HG03103 (cell line): ENCODE measurements at regions not wholly inside any gene's neighbourhood (a gene's known extent, or its start where the extent isn't known, plus 50 kb on each side); places are given as distances from the start of the nearest gene placed in this dataset.
"Not testable (repeated sequence)": the region's sequence is repeated elsewhere in the genome, so short reads cannot be mapped to it uniquely, and the experiment has no call there.

ENCODE experiments used
- ATAC-seq: cut with Tn5 transposase; IDR thresholded peaks from one replicate; pipeline ENCODE4 v1.9.1; 2021; ENCODE audit warnings: low read depth; ENCODE audit not compliant: unreplicated experiment

DNA sequence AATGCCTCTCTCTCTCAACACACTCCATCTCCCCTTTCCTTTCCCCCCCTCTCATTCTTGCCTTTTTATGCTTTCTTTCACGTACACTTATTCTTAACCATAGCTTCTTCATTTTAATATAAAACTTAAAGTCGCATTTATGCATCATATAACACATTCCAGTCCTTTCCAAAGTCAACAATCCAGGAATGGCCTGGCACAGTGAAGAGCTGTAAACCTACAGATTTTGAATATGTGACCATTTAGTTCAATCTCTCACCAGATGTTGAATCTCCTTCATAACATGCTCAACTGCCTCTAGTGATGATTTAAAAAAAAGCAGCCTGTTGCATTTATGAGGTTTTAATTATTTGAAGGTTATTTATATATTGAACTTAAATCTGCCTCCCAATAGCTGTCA lies 186.2 kb upstream of the GRAMD2B start:
- ATAC-seq, result no peak

- no peak for ATAC-seq
Observed at GRCh38 chr5:126248611-126249010, 174.6 kb upstream of the GRAMD2B start.

GRCh38 chr5:126251024-126251423 lies 172.2 kb upstream of the GRAMD2B start:
- no peak for ATAC-seq

DNA sequence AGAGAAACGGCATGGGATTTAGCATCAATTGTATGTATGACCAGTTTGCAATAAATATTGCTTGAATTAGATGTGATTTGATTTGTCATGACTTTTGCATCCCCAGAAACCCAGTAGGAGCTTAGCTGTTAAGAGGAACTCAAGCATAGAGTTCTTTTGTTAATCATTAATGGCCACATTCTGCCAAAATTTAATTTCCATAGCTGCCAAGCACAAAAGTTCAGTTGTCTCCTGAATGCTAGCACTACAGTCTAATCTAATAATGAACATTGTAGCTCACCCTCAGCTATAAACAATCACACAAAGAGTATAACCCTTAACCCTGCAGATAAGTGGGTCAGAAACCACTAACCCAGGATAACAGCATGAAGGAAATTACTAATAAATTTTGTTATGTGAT lies 169.8 kb upstream of the GRAMD2B start:
- ATAC-seq, result no peak

GRCh38 chr5:126263591-126264184 lies 159.5 kb upstream of the GRAMD2B start:
- ATAC-seq, result no peak

DNA sequence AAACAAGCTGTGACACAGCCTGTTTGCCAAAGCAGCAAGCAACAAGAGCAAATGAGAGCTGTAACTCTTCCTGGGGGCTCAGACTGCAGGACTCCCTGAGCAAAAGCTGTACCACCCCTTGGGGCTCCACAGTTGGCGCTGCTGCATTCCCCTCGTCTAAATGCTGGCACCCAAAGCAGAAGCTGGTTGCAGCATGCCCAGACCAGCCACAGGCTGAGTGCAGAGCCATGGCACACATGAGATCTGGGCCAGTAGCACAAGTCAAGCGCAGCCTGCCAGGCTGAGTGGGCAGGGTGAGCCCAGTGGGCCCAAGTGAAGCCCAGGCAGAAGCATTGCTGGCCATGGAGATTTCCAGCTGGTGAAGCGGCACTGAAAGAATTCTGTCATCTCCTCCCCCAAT lies 157.3 kb upstream of the GRAMD2B start:
- no peak for ATAC-seq

GRCh38 chr5:126267438-126267837 lies 155.8 kb upstream of the GRAMD2B start:
- ATAC-seq, result no peak

DNA sequence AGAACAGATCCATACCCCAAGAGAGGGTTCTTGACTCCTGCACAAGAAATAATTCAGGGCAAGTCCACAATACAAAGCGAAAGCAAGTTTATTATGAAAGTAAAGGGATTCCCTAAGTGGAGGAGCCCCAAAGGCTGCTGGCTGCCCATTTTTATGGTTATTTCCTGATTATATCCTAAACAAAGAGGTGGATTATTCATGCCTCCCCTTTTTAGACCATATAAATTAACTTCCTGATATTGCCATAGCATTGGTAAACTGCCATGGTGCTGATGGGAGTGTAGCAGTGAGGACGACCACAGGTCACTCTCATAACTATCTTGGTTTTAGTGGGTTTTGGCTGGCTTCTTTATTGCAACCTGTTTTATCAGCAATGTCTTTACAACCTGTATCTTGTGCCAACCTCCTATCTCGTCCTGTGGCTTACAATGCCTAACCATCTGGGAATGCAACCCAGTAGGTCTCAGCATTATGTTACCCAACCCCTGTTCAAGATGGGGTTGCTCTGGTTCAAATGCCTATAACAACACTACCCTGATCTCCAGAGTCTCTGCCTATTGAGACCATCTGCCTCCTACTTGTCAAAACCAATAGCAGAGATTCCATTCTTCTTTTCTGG lies 154.4 kb upstream of the GRAMD2B start:
- ATAC-seq, result no peak

DNA sequence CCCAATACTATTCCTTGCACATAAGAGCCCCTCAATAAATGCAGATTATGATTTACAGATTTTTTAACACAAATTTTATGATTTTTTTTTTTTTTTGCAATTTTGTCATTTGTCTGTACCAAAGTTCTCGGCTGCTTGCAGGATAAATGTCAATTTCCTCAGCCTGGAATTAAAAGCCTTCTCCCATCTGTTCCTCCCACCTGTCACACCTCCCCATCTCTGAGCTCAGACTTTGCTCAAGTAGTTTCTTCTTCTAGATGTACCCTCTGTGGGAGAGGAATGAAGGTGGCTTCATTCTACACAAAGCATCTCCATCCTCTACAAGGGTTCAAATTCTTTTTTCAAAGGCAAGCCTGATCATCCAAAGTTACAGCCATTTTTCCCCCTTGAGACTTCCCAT lies 153.7 kb upstream of the GRAMD2B start:
- no peak for ATAC-seq

DNA sequence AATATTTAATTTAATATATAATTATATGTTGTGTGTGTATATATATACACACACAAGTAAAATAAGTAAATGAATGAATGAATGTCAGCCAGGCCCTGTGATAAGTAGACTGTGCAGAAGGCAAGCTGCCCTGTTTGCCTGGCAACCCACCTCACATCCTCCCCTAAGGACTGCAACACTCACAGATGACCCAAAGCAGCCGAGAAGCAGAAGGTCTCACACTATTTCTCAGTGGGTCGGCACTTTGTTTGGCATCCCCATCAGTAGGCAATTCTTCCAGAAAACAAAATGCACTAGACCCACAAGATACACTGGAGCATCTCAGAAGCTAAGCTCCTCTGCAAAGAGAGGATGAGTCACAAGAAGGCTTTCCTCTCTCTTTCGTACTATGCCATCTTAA lies 152.1 kb upstream of the GRAMD2B start:
- ATAC-seq, result no peak

GRCh38 chr5:126274076-126274762 lies 149.0 kb upstream of the GRAMD2B start:
- ATAC-seq, result no peak

GRCh38 chr5:126274763-126275125 lies 148.5 kb upstream of the GRAMD2B start:
- ATAC-seq, result no peak

DNA sequence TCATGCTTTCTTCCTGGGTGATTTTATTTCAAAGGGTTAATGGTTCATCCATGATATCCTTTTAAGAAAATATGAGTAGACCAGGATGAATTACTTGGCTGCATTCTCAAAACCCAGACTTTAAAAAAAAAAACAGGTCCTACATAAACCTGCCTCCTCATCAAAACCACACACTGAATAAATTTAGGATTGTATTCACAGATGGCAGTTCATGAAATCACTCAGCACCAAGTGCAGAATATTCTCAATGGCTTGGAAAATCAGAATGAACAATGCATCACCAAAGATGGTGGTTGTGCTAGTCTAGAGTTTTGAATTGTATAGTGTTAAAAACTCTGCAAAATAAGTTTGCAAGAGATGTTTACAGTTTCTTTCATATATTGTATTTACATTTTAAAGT lies 145.4 kb upstream of the GRAMD2B start:
- no peak for ATAC-seq

DNA sequence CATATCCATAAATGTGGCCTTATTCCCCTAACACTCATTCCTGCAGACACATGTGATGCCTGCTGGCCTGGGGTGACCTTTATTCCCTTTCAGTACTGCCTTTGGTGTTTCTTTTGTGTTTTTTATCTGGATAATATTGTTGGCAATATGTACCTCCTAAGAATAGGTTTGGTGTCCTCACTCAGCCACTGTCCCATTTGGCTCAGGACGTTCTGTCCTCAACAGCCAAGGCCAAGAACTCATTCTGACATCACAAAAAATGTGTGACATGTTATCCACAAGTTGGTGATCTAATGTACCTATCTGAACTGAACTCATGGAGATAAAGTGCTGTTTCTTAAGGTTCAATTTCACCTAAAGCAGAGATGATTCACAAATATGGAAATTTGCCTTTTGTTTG lies 142.9 kb upstream of the GRAMD2B start:
- no peak for ATAC-seq

DNA sequence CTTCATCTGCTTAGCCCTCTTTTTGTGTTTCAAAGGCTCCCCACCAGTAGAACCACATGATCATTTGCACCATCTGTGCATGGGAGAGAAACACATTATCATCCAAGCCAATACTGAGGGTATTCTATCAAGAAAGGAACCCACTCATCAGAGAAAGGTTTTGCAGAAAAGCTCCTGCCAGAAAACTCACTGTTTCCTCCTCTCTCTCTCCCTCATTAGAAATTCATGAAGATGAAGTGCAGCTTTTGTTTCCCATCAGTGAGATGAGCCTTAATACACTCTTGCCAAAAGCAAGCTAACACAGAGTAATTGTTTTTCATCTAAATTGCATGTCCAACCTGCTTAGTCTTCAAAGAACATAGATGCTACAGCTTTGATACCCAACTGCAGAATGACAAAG lies 142.4 kb upstream of the GRAMD2B start:
- ATAC-seq, result no peak

- ATAC-seq, result no peak
Observed at GRCh38 chr5:126284977-126285696, 138.1 kb upstream of the GRAMD2B start.

DNA sequence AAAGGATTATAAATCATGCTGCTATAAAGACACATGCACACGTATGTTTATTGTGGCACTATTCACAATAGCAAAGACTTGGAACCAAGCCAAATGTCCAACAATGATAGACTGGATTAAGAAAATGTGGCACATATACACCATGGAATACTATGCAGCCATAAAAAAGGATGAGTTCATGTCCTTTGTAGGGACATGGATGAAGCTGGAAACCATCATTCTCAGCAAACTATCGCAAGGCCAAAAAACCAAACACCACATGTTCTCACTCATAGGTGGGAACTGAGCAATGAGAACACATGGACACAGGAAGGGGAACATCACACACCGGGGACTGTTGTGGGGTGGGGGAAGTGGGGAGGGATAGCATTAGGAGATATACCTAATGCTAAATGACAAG lies 127.1 kb upstream of the GRAMD2B start:
- not testable (repeated sequence) for ATAC-seq

GRCh38 chr5:126300293-126300692 lies 122.9 kb upstream of the GRAMD2B start:
- no peak for ATAC-seq

DNA sequence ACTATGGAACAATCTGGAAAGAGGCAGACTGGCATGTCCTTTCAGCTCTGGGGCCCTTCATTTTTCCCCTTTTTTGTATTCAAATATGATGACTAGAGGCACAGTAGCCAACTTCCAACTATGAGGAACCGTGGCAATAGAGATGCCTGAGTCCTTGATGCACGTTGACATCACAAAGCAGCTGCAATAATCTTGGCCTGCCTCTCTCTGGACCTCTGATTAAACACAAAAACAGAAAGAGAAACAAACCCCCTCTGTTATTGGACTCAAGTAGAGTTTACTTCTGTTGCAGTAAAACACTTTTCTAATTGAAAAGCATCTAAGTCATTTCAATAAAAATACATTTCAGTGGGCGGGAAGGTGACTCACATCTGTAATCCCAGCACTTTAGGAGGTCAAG lies 122.2 kb upstream of the GRAMD2B start:
- ATAC-seq, result no peak

DNA sequence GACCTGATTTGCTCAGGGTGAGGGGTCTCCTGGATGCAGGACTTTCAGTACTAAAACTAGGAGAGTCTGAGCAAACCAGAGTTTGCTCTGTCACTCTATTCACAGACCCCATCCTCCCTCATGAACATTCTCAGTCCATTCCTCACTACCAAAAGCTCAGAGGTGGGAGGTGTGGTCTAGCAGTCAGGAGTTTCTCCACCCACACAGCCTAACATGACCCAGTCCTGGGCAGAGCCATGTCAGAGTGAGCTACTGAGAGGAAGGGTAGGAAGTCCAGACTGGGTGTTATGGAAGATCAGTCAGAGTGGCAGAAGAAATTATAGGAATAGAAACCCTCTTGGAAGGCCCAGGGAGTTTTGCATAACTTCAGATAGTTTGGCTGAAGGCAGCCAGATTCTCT lies 113.3 kb upstream of the GRAMD2B start:
- ATAC-seq, result no peak

DNA sequence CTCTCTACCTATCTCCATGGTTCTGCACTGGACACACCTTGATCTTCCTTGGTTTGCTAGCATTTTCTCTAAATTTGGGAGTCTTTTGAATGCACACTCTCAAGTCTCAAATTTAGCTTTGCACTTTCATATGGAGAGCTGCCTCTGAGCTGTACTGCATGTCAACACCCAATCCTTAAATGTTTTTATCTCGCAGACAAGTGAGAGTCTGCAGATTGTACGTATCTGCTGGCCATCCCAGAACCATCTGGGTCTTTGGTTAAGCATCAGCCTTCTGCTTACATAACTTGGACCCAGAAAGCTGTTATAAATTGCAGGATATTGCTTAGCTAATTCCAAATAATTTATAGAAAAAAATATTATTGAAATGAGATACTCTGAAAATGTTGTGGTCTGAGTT lies 111.4 kb upstream of the GRAMD2B start:
- no peak for ATAC-seq

GRCh38 chr5:126315341-126315740 lies 107.9 kb upstream of the GRAMD2B start:
- no peak for ATAC-seq
